ENCODE measurements at regions not wholly inside any gene's neighbourhood (a gene's known extent, or its start where the extent isn't known, plus 50 kb on each side); places are given as distances from the start of the nearest gene placed in this dataset.

DNA sequence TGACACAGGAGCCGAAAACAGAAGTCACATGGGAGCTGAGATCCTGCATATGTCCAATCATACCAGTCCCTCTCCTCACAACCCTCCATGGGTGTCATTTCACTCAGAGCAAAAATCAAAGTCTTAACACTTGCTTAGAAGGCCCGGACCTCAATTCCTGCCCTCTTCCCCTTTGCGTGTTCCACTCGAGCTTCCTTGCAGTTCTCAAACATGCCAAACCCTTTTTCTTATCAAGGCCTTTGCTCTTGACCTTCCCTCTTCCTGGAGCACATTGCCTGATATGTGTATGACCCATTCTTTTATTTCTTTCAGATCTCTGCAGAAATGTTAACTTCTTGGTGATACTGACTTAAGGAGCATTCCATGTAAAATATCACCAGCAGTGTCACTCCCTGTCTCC is 87.0 kb upstream of the USP38 start:
- ATAC-seq (ENCODE audit: low read depth) (no peak), DNase-seq (no peak)
- no peak overlapping the region for H3K27ac ChIP-seq (ENCODE audit: low read length in 2 of 2)
- H3K9ac ChIP-seq (ENCODE audit: low read length): no peak overlapping the region
- no peaks in the 10 kb centered on the region for H3K4me1 Mint-ChIP-seq
- H3K36me3 ChIP-seq (replicated peaks in 1 of 2; ENCODE audit: control extremely low read depth in 1 of 2, control insufficient read depth in 1 of 2, extremely low read depth in 1 of 2, insufficient read depth in 2 of 2, low read length in 1 of 2): no peaks in the 10 kb centered on the region
- TF ChIP-seq CTCF (IDR thresholded peaks at IDR 0.05) (no peak), EZH2 (IDR thresholded peaks at IDR 0.05; ENCODE audit: borderline replicate concordance, insufficient read depth, low read depth, low read length, poor library complexity, severe bottlenecking) (no peak)
- H3K79me2 ChIP-seq (ENCODE audit: control insufficient read depth, insufficient read depth, low read length): no peaks in the 10 kb centered on the region
- H3K4me2 ChIP-seq (replicated peaks; ENCODE audit: low read depth, low read length, poor library complexity, severe bottlenecking): no peak overlapping the region
- no peaks in the 10 kb centered on the region for H3K9me3 ChIP-seq (ENCODE audit: control extremely low read depth in 1 of 3, control insufficient read depth in 2 of 3, insufficient read depth in 1 of 3, low read length in 2 of 3)
- H3K4me1 ChIP-seq (ENCODE audit: control insufficient read depth in 2 of 2, insufficient read depth in 2 of 2, low read length in 2 of 2): no peaks in the 10 kb centered on the region
- WGBS (ENCODE audit: insufficient coverage): 76% methylated on average over 4 of the region's 4 CpGs
- H3K9me3 Mint-ChIP-seq (ENCODE audit: insufficient read depth): no peaks in the 10 kb centered on the region
- no peak overlapping the region for H3K4me3 ChIP-seq (ENCODE audit: control extremely low read depth in 1 of 5, extremely low read depth in 1 of 5, insufficient read depth in 1 of 5, low read depth in 2 of 5, low read length in 4 of 5)
- H3K4me3 Mint-ChIP-seq: no peak overlapping the region
- no peak overlapping the region for H2AFZ ChIP-seq (ENCODE audit: insufficient read depth, low read depth, low read length, poor library complexity, severe bottlenecking)
- ChIA-PET POLR2A (no interaction called here), CTCF (no interaction called here)
- no peaks in the 10 kb centered on the region for H3K27me3 ChIP-seq (replicated peaks in 1 of 4; ENCODE audit: control extremely low read depth in 1 of 4, control insufficient read depth in 3 of 4, insufficient read depth in 4 of 4, low read length in 3 of 4)
- H3K27ac Mint-ChIP-seq: no peak overlapping the region
- no peaks in the 10 kb centered on the region for H4K20me1 ChIP-seq (ENCODE audit: control insufficient read depth, insufficient read depth, low read length, poor library complexity, severe bottlenecking)
- intact Hi-C loops (cut with micrococcal nuclease): no loop called here
- no peaks in the 10 kb centered on the region for H3K27me3 Mint-ChIP-seq

DNA sequence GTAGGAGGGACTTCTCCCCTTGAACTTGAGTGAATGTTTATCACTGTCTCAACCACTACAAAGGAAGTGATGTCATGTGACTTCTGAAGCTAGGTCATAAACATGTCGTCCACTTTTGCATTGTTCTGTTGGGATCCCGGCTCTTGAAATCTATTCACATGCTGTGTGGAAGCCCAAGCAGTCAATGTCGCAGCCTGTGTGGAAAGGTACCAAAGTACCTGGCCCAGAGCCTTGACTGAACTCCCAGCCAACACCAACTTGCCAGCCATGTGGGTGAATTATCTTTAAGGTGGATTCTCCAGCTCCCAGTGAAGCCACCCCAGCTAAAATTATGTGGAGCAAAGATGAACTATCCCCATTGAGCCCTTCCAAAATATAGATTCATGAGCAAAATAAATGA is 85.0 kb upstream of the USP38 start:
- intact Hi-C loops (cut with micrococcal nuclease): no loop called here
- ATAC-seq (ENCODE audit: low read depth) (no peak), DNase-seq (no peak)
- TF ChIP-seq CTCF (IDR thresholded peaks at IDR 0.05) (no peak), EZH2 (IDR thresholded peaks at IDR 0.05; ENCODE audit: borderline replicate concordance, insufficient read depth, low read depth, low read length, poor library complexity, severe bottlenecking) (no peak)
- Mint-ChIP-seq H3K4me3 (no peak overlapping the region), H3K4me1 (no peaks in the 10 kb centered on the region), H3K27me3 (no peaks in the 10 kb centered on the region), H3K9me3 (ENCODE audit: insufficient read depth) (no peaks in the 10 kb centered on the region), H3K27ac (no peak overlapping the region)
- H3K4me1 ChIP-seq (ENCODE audit: control insufficient read depth in 2 of 2, insufficient read depth in 2 of 2, low read length in 2 of 2): no peaks in the 10 kb centered on the region
- no peaks in the 10 kb centered on the region for H3K36me3 ChIP-seq (replicated peaks in 1 of 2; ENCODE audit: control extremely low read depth in 1 of 2, control insufficient read depth in 1 of 2, extremely low read depth in 1 of 2, insufficient read depth in 2 of 2, low read length in 1 of 2)
- no peak overlapping the region for H3K4me2 ChIP-seq (replicated peaks; ENCODE audit: low read depth, low read length, poor library complexity, severe bottlenecking)
- no peaks in the 10 kb centered on the region for H3K79me2 ChIP-seq (ENCODE audit: control insufficient read depth, insufficient read depth, low read length)
- no peak overlapping the region for H2AFZ ChIP-seq (ENCODE audit: insufficient read depth, low read depth, low read length, poor library complexity, severe bottlenecking)
- H3K4me3 ChIP-seq (ENCODE audit: control extremely low read depth in 1 of 5, extremely low read depth in 1 of 5, insufficient read depth in 1 of 5, low read depth in 2 of 5, low read length in 4 of 5): no peak overlapping the region
- POLR2A ChIA-PET: no interaction called here
- H3K27me3 ChIP-seq (replicated peaks in 1 of 4; ENCODE audit: control extremely low read depth in 1 of 4, control insufficient read depth in 3 of 4, insufficient read depth in 4 of 4, low read length in 3 of 4): no peaks in the 10 kb centered on the region
- no peaks in the 10 kb centered on the region for H4K20me1 ChIP-seq (ENCODE audit: control insufficient read depth, insufficient read depth, low read length, poor library complexity, severe bottlenecking)
- H3K9ac ChIP-seq (ENCODE audit: low read length): no peak overlapping the region
- no peaks in the 10 kb centered on the region for H3K9me3 ChIP-seq (ENCODE audit: control extremely low read depth in 1 of 3, control insufficient read depth in 2 of 3, insufficient read depth in 1 of 3, low read length in 2 of 3)
- 80% methylated on average over 2 of the region's 3 CpGs for WGBS (ENCODE audit: insufficient coverage)
- no peak overlapping the region for H3K27ac ChIP-seq (ENCODE audit: low read length in 2 of 2)
- CTCF ChIA-PET: no interaction called here
